Endodermal cell (in vitro differentiated cells): ENCODE measurements at regions not wholly inside any gene's neighbourhood (a gene's known extent, or its start where the extent isn't known, plus 50 kb on each side); places are given as distances from the start of the nearest gene placed in this dataset.
A peak's percentile ranks its signal among the peaks of the same experiment; 100 is the strongest.

Experiments
- DNase-seq: peaks from one replicate; pipeline ENCODE4 v3.0.0-alpha.2; 2017
- H3K27ac ChIP-seq: 2 replicates; pipeline ENCODE4 v1.5.1; 2013; ENCODE audit warnings: mild to moderate bottlenecking, low read depth, low read length, moderate library complexity
- H3K27me3 ChIP-seq: 2 replicates; pipeline ENCODE4 v1.6.1; 2013; ENCODE audit warnings: mild to moderate bottlenecking, low read length, moderate library complexity; ENCODE audit not compliant: insufficient read depth, control insufficient read depth, poor library complexity, severe bottlenecking
- H3K36me3 ChIP-seq: 2 replicates; pipeline ENCODE4 v1.7.0; 2013; ENCODE audit warnings: mild to moderate bottlenecking, low read length, moderate library complexity; ENCODE audit not compliant: control insufficient read depth, insufficient read depth
- H3K4me1 ChIP-seq: one replicate; pipeline ENCODE4 v1.7.0; 2013; ENCODE audit warnings: low read length; ENCODE audit not compliant: control insufficient read depth, insufficient read depth
- H3K4me3 ChIP-seq: 2 replicates; pipeline ENCODE4 v1.5.1; 2013; ENCODE audit warnings: mild to moderate bottlenecking, low read length, moderate library complexity
- H3K9ac ChIP-seq: 2 replicates; pipeline ENCODE4 v1.6.1; 2013; ENCODE audit warnings: mild to moderate bottlenecking, low read length, moderate library complexity; ENCODE audit not compliant: poor library complexity, severe bottlenecking; ENCODE audit errors: extremely low read depth
- H3K9me3 ChIP-seq: 2 replicates; pipeline ENCODE4 v1.6.1; 2013; ENCODE audit warnings: mild to moderate bottlenecking, low read length, moderate library complexity; ENCODE audit not compliant: control insufficient read depth
- H3K27ac Mint-ChIP-seq: 2 replicates; pipeline ENCODE4 v1.8.0; 2020; ENCODE audit warnings: mixed read lengths
- H3K27me3 Mint-ChIP-seq: 2 replicates; pipeline ENCODE4 v1.8.0; 2021; ENCODE audit warnings: mild to moderate bottlenecking, mixed read lengths; ENCODE audit not compliant: insufficient read depth
- H3K36me3 Mint-ChIP-seq: 2 replicates; pipeline ENCODE4 v1.8.0; 2020; ENCODE audit warnings: low read depth, mixed read lengths
- H3K4me1 Mint-ChIP-seq: 2 replicates; pipeline ENCODE4 v1.8.0; 2020; ENCODE audit warnings: mixed read lengths
- H3K4me3 Mint-ChIP-seq: 2 replicates; pipeline ENCODE4 v1.8.0; 2020; ENCODE audit warnings: mild to moderate bottlenecking, moderate library complexity, mixed read lengths
- H3K9me3 Mint-ChIP-seq: 2 replicates; pipeline ENCODE4 v1.8.0; 2020; ENCODE audit warnings: mild to moderate bottlenecking, mixed read lengths
- CTCF ChIP-seq: fragments of 200-600 bp; sonication (generic); conservative IDR thresholded peaks from 2 replicates; pipeline ENCODE4 v1.5.0; 2021; ENCODE audit warnings: antibody characterized with exemption, mild to moderate bottlenecking
- WGBS, 2 experiments: methylation state at CpG; one replicate each; pipeline versions ENCODE4 v1.1.5 to v1.1.7; 2013; ENCODE audit warnings: missing lambda C conversion rate in 2 of 2, mixed read lengths in 1 of 2; ENCODE audit not compliant: insufficient coverage in 1 of 2, insufficient read length in 1 of 2; 5-methylcytosine and 5-hydroxymethylcytosine counted together

DNA sequence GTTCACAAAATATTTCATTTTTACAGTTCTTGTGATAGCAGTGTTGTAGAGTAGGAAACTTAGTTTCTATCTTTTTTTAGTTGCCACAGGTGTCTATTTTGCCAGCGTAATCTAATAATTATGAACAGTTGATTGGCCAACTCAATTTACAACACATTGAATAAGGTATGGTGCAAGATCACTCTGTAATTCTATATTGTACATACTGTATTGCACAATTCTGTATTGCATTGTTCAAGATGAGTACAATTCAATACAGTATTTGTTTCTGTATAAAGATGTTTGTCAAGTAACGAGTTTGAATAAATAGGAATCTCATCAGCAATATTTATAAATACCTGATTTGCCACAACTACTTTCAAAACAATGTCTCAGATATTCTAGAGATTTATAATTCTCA is 64.2 kb upstream of the HTR1A start:
- no peak for TF ChIP-seq CTCF
- no peak overlapping the region for H3K27ac ChIP-seq
- peaks cover 40% of the 10 kb centered on the region for H3K27me3 ChIP-seq
- H3K27me3 Mint-ChIP-seq: peaks cover 35% of the 10 kb centered on the region
- H3K4me1 Mint-ChIP-seq: no peaks in the 10 kb centered on the region
- no peak for DNase-seq
- no peak overlapping the region for H3K9ac ChIP-seq
- H3K4me1 ChIP-seq: no peaks in the 10 kb centered on the region
- peaks cover 9% of the 10 kb centered on the region for H3K9me3 Mint-ChIP-seq
- H3K4me3 ChIP-seq: no peak overlapping the region
- 86% methylated on average over 2 of the region's 2 CpGs; no CpG with 5 or more reads in 1 of the 2 experiments for WGBS, 2 experiments
- no peaks in the 10 kb centered on the region for H3K36me3 Mint-ChIP-seq
- H3K4me3 Mint-ChIP-seq: no peak overlapping the region
- no peaks in the 10 kb centered on the region for H3K36me3 ChIP-seq
- H3K9me3 ChIP-seq: no peaks in the 10 kb centered on the region
- H3K27ac Mint-ChIP-seq: no peak overlapping the region

- no peaks in the 10 kb centered on the region for H3K36me3 ChIP-seq
- Mint-ChIP-seq H3K27ac (peak overlapping the region; percentile 58), H3K36me3 (no peaks in the 10 kb centered on the region), H3K4me3 (no peak overlapping the region), H3K27me3 (peaks cover 77% of the 10 kb centered on the region), H3K9me3 (no peaks in the 10 kb centered on the region), H3K4me1 (peaks cover 20% of the 10 kb centered on the region)
- no peak for TF ChIP-seq CTCF
- no peaks in the 10 kb centered on the region for H3K9me3 ChIP-seq
- WGBS, 2 experiments: 57% methylated on average over 2 of the region's 2 CpGs; no CpG with 5 or more reads in 1 of the 2 experiments
- DNase-seq: no peak
- H3K9ac ChIP-seq: no peak overlapping the region
- no peak overlapping the region for H3K4me3 ChIP-seq
- peaks cover 79% of the 10 kb centered on the region for H3K27me3 ChIP-seq
- no peak overlapping the region for H3K27ac ChIP-seq
- no peaks in the 10 kb centered on the region for H3K4me1 ChIP-seq
Observed at GRCh38 chr5:64019746-64020145, 57.5 kb upstream of the HTR1A start.

DNA sequence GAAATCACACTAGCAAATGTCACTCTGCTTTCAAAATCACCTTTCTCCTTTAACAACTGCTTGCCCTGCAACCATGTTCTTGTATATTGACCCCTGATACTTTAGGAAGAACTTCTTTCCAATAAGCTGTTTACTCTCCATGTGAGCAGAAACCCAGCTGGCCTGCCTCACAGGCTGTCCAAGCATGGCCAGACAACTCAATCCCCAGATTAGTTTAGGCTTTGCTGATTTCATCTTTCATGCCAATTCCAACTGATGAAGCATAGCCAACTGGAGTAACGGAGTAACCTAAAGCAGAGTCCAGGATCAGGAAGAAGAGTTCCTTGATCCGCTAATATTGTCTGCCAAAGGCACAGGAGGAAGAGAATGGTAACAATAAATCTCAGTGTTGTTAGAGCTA is 56.7 kb upstream of the HTR1A start:
- H3K9ac ChIP-seq: no peak overlapping the region
- H3K27ac ChIP-seq: no peak overlapping the region
- no peak for DNase-seq
- H3K4me1 ChIP-seq: no peaks in the 10 kb centered on the region
- Mint-ChIP-seq H3K4me3 (no peak overlapping the region), H3K27ac (no peak overlapping the region), H3K9me3 (no peaks in the 10 kb centered on the region), H3K36me3 (no peaks in the 10 kb centered on the region), H3K4me1 (peaks cover 20% of the 10 kb centered on the region), H3K27me3 (peaks cover 78% of the 10 kb centered on the region)
- H3K36me3 ChIP-seq: no peaks in the 10 kb centered on the region
- no peak for TF ChIP-seq CTCF
- H3K27me3 ChIP-seq: peaks cover 79% of the 10 kb centered on the region
- no peak overlapping the region for H3K4me3 ChIP-seq
- no peaks in the 10 kb centered on the region for H3K9me3 ChIP-seq
- 91 to 100% methylated on average over 2 of the region's 2 CpGs for WGBS, 2 experiments
